ENCODE measurements at regions not wholly inside any gene's neighbourhood (a gene's known extent, or its start where the extent isn't known, plus 50 kb on each side); places are given as distances from the start of the nearest gene placed in this dataset.

DNA sequence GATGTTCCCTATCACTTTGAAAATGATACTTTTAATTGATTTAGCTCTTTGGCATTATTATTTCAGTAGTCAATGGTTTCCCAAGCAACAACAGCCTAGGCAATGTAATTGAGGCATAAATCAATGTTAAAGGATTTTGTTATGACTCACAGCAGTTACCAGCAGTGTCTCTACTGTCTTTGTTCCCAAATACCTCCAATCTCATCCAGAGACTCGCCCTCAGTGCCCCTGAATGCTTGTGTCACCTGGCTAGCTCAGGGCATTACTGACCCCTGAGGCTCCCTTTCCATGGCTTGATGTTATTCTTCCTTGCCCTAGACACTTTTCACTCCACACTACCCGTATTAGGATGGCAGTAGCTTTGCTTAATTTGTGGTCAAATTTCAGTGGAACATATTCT lies 227.2 kb downstream of the SQOR start:
- TF ChIP-seq, protein P1, sequence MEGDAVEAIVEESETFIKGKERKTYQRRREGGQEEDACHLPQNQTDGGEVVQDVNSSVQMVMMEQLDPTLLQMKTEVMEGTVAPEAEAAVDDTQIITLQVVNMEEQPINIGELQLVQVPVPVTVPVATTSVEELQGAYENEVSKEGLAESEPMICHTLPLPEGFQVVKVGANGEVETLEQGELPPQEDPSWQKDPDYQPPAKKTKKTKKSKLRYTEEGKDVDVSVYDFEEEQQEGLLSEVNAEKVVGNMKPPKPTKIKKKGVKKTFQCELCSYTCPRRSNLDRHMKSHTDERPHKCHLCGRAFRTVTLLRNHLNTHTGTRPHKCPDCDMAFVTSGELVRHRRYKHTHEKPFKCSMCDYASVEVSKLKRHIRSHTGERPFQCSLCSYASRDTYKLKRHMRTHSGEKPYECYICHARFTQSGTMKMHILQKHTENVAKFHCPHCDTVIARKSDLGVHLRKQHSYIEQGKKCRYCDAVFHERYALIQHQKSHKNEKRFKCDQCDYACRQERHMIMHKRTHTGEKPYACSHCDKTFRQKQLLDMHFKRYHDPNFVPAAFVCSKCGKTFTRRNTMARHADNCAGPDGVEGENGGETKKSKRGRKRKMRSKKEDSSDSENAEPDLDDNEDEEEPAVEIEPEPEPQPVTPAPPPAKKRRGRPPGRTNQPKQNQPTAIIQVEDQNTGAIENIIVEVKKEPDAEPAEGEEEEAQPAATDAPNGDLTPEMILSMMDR (IDR thresholded peaks at IDR 0.05) = no peak
- no peak for TF ChIP-seq REST (IDR thresholded peaks at IDR 0.05; ENCODE audit: insufficient read depth in 1 of 2, low read depth in 2 of 2, low read length in 1 of 2)
